ENCODE measurements at regions not wholly inside any gene's neighbourhood (a gene's known extent, or its start where the extent isn't known, plus 50 kb on each side); places are given as distances from the start of the nearest gene placed in this dataset.

DNA sequence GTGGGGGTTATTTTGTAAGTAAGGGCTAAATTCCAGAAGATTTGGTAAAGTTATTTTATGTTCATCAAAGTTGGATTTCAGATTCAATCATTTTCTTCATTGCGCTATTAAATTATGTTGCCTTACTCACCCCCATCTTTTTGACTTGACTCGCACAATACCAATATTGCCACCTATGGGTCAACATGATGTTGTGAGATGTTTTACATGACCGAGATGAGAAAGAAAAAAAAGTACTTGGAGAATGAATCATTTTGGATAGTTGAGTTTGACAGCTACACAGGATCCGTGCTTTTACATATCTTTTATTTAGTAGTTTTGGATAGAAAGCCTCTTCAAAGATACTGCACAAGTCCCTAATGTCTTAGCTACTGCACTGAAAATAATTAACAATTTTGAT is 224.2 kb upstream of the EMCN start:
- WGBS, 2 donors: 47 to 51% methylated on average over 4 of the region's 4 CpGs
- DNase-seq: peak in 1 of 3 donors; percentile 23
- Histone ChIP-seq H3K36me3 (ENCODE audit: control insufficient read depth in 4 of 4, insufficient read depth in 4 of 4, low read length in 4 of 4) (no peaks in the 10 kb centered on the region), H3K9ac (ENCODE audit: insufficient read depth in 1 of 2, low read length in 2 of 2) (no peak overlapping the region), H3K27me3 (ENCODE audit: control insufficient read depth in 3 of 3, insufficient read depth in 3 of 3, low read length in 2 of 3) (no peaks in the 10 kb centered on the region), H3K9me3 (ENCODE audit: control insufficient read depth in 4 of 4, insufficient read depth in 3 of 4, low read length in 3 of 4) (no peaks in the 10 kb centered on the region), H3K27ac (ENCODE audit: low read depth in 1 of 2, low read length in 1 of 2) (no peak overlapping the region), H3K4me3 (no peak overlapping the region), H3K4me1 (ENCODE audit: control insufficient read depth in 5 of 5, insufficient read depth in 5 of 5, low read length in 5 of 5) (peaks cover 0 to 3% (median 0%) of the 10 kb centered on the region in 5 donors)
- TF ChIP-seq, protein P1, sequence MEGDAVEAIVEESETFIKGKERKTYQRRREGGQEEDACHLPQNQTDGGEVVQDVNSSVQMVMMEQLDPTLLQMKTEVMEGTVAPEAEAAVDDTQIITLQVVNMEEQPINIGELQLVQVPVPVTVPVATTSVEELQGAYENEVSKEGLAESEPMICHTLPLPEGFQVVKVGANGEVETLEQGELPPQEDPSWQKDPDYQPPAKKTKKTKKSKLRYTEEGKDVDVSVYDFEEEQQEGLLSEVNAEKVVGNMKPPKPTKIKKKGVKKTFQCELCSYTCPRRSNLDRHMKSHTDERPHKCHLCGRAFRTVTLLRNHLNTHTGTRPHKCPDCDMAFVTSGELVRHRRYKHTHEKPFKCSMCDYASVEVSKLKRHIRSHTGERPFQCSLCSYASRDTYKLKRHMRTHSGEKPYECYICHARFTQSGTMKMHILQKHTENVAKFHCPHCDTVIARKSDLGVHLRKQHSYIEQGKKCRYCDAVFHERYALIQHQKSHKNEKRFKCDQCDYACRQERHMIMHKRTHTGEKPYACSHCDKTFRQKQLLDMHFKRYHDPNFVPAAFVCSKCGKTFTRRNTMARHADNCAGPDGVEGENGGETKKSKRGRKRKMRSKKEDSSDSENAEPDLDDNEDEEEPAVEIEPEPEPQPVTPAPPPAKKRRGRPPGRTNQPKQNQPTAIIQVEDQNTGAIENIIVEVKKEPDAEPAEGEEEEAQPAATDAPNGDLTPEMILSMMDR (IDR thresholded peaks at IDR 0.05; ENCODE audit: control extremely low read depth, extremely low read depth): no peak
- no peak for ATAC-seq (ENCODE audit: insufficient read depth, low FRiP score)

DNA sequence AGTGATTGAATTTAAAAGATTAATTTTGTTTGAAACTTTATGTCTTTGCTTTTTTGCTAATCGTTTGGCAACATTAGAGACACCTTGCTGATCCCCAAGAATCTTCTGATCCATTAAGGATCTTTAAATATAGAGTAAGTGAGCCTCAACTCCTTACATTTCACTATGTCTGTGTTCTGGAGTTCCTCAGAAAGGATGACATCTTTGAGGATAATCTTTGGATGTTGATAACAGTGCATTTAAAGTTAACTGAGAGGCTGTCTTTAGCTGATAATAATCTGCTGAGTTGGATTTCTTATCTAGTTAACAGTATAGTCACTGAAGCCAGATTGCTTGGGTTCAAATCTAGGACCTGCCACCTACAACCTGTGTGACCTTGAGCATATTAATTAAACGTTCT is 221.6 kb upstream of the EMCN start:
- DNase-seq (no peak), ATAC-seq (ENCODE audit: insufficient read depth, low FRiP score) (no peak)
- Histone ChIP-seq H3K9ac (ENCODE audit: insufficient read depth in 1 of 2, low read length in 2 of 2) (no peak overlapping the region), H3K4me1 (ENCODE audit: control insufficient read depth in 5 of 5, insufficient read depth in 5 of 5, low read length in 5 of 5) (peaks cover 0 to 3% (median 0%) of the 10 kb centered on the region in 5 donors), H3K9me3 (ENCODE audit: control insufficient read depth in 4 of 4, insufficient read depth in 3 of 4, low read length in 3 of 4) (no peaks in the 10 kb centered on the region), H3K27me3 (ENCODE audit: control insufficient read depth in 3 of 3, insufficient read depth in 3 of 3, low read length in 2 of 3) (no peaks in the 10 kb centered on the region), H3K36me3 (ENCODE audit: control insufficient read depth in 4 of 4, insufficient read depth in 4 of 4, low read length in 4 of 4) (no peaks in the 10 kb centered on the region), H3K27ac (ENCODE audit: low read depth in 1 of 2, low read length in 1 of 2) (no peak overlapping the region), H3K4me3 (no peak overlapping the region)
- WGBS, 2 donors: 77 to 82% methylated on average over 2 of the region's 2 CpGs
- TF ChIP-seq, protein P1 (IDR thresholded peaks at IDR 0.05; ENCODE audit: control extremely low read depth, extremely low read depth): no peak

DNA sequence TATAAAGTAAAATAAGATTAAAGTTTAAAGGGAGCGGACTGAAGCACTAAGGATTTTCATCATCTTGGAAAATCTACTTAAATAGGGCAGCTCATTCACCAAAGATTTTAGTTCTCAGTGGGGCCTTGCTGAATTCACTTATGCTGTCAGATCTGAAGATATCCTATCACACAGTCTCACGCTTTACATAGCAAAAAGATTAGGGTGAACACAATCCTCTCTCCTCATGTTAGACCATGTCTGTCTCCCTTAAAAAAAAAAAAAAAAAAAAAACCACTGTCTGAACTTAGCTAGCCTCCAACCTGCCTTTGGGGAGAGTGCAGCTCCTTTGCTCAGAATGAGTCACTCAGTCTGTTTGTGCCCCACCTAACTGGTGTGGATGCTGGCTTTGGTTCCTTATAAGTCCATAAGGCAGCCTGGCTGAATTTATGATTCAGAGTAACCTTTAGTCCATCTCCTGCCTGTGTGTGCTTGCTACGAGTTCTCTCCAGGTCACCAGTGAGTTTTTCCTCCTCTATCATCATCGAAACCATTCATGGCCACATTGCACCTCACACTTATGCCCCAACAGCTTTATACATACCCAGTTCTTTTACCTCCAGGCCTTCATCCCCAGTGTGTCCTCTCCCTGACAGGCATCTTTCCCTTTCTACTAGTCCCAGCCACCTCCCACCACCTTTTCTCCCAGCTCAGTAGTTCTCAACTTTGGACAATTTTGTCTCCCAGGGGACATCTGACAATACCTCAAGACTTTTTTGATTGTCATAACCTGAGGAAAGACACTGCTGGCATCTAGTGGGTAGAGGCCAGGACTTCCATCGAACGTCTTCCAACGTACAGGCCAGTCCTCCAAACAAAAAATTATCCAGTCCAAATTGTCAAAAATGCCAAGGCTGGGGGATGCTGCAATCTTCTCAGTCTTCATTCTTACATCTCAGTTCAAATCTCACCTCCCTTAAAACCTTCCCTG is 220.7 kb upstream of the EMCN start:
- WGBS, 2 donors: 80 to 85% methylated on average over 7 of the region's 7 CpGs
- Histone ChIP-seq H3K9me3 (ENCODE audit: control insufficient read depth in 4 of 4, insufficient read depth in 3 of 4, low read length in 3 of 4) (no peaks in the 10 kb centered on the region), H3K27ac (ENCODE audit: low read depth in 1 of 2, low read length in 1 of 2) (no peak overlapping the region), H3K4me1 (ENCODE audit: control insufficient read depth in 5 of 5, insufficient read depth in 5 of 5, low read length in 5 of 5) (peaks cover 0 to 3% (median 0%) of the 10 kb centered on the region in 5 donors), H3K36me3 (ENCODE audit: control insufficient read depth in 4 of 4, insufficient read depth in 4 of 4, low read length in 4 of 4) (no peaks in the 10 kb centered on the region), H3K9ac (ENCODE audit: insufficient read depth in 1 of 2, low read length in 2 of 2) (no peak overlapping the region), H3K27me3 (ENCODE audit: control insufficient read depth in 3 of 3, insufficient read depth in 3 of 3, low read length in 2 of 3) (no peaks in the 10 kb centered on the region), H3K4me3 (no peak overlapping the region)
- DNase-seq: no peak
- peak; percentile 49 for ATAC-seq (ENCODE audit: insufficient read depth, low FRiP score)
- TF ChIP-seq, protein P1 (IDR thresholded peaks at IDR 0.05; ENCODE audit: control extremely low read depth, extremely low read depth): no peak

All from lung (tissue), 11 donors.